Activated naive CD8-positive, alpha-beta T cell treated with anti-CD3 and anti-CD28 coated beads, Interleukin-2, amount 10 ng/mL, durations not matched to agents 7 days and 5 days (primary cell): ENCODE measurements at regions not wholly inside any gene's neighbourhood (a gene's known extent, or its start where the extent isn't known, plus 50 kb on each side); places are given as distances from the start of the nearest gene placed in this dataset.
"Not testable (repeated sequence)": the region's sequence is repeated elsewhere in the genome, so short reads cannot be mapped to it uniquely, and the experiment has no call there.

Experiments used
- ATAC-seq: fragments of 150-1000 bp; cut with Tn5 transposase; one replicate; pipeline ENCODE4 v1.10.0; 2021; ENCODE audit warnings: low read depth, moderate library complexity
- POLR2A ChIA-PET: fragments of 350-600 bp; sonication (Branson Sonifier 250); formaldehyde crosslinking; loops from one replicate; lab custom pipeline; 2021; ENCODE audit warnings: antibody characterized with exemption; lab: Charles Lee
- DNase-seq: peaks from one replicate; pipeline ENCODE4 v3.0.0; 2021
- H3K27ac Mint-ChIP-seq: one replicate; pipeline ENCODE4 v1.8.0; 2022; ENCODE audit warnings: mild to moderate bottlenecking, mixed read lengths
- H3K27me3 Mint-ChIP-seq: one replicate; pipeline ENCODE4 v1.8.0; 2022; ENCODE audit warnings: mild to moderate bottlenecking, moderate library complexity, mixed read lengths
- H3K36me3 Mint-ChIP-seq: one replicate; pipeline ENCODE4 v1.8.0; 2021; ENCODE audit warnings: mild to moderate bottlenecking, mixed read lengths
- H3K4me1 Mint-ChIP-seq: one replicate; pipeline ENCODE4 v1.8.0; 2021; ENCODE audit warnings: mixed read lengths
- H3K4me3 Mint-ChIP-seq: one replicate; pipeline ENCODE4 v1.8.0; 2022; ENCODE audit warnings: mild to moderate bottlenecking, moderate library complexity, mixed read lengths
- H3K9me3 Mint-ChIP-seq: one replicate; pipeline ENCODE4 v1.8.0; 2021; ENCODE audit warnings: mixed read lengths

- POLR2A ChIA-PET, result no interaction called here
- Mint-ChIP-seq H3K36me3 (no peaks in the 10 kb centered on the region), H3K4me1 (no peaks in the 10 kb centered on the region), H3K9me3 (no peaks in the 10 kb centered on the region), H3K27ac (no peak overlapping the region), H3K27me3 (peaks cover 14% of the 10 kb centered on the region), H3K4me3 (no peak overlapping the region)
- DNase-seq, result no peak
- ATAC-seq, result no peak
Measured at GRCh38 chr12:104906695-104907094, 51.4 kb downstream of the SLC41A2 start.

- H3K4me1 Mint-ChIP-seq, H3K9me3 Mint-ChIP-seq, H3K4me3 Mint-ChIP-seq, POLR2A ChIA-PET, ATAC-seq, DNase-seq, H3K36me3 Mint-ChIP-seq, H3K27ac Mint-ChIP-seq: not testable (repeated sequence)
- H3K27me3 Mint-ChIP-seq, result peaks cover 14% of the 10 kb centered on the region
Measured at GRCh38 chr12:104905446-104905845, 52.6 kb downstream of the SLC41A2 start.

GRCh38 chr12:104903648-104904423 is 54.3 kb downstream of the SLC41A2 start:
- H3K36me3 Mint-ChIP-seq, result no peaks in the 10 kb centered on the region
- POLR2A ChIA-PET, result no interaction called here
- peaks cover 10% of the 10 kb centered on the region for H3K27me3 Mint-ChIP-seq
- ATAC-seq (no peak), DNase-seq (no peak)
- H3K9me3 Mint-ChIP-seq, result peaks cover 4% of the 10 kb centered on the region
- H3K4me1 Mint-ChIP-seq, result no peaks in the 10 kb centered on the region
- no peak overlapping the region for H3K4me3 Mint-ChIP-seq
- H3K27ac Mint-ChIP-seq, result no peak overlapping the region

- DNase-seq (no peak), ATAC-seq (no peak)
- H3K27me3 Mint-ChIP-seq, result peaks cover 10% of the 10 kb centered on the region
- peaks cover 4% of the 10 kb centered on the region for H3K9me3 Mint-ChIP-seq
- POLR2A ChIA-PET, result interaction anchor here (0.6 kb wide), 1 partner anchor 340 kb away, joined by 4 read pairs; no protein-coding TSS in a partner anchor
- H3K36me3 Mint-ChIP-seq, result peaks cover 2% of the 10 kb centered on the region
- H3K4me1 Mint-ChIP-seq, result no peaks in the 10 kb centered on the region
- H3K4me3 Mint-ChIP-seq, result no peak overlapping the region
- no peak overlapping the region for H3K27ac Mint-ChIP-seq
Measured at GRCh38 chr12:104902125-104902524, 56.0 kb downstream of the SLC41A2 start.

GRCh38 chr12:104896710-104897109 is 61.4 kb downstream of the SLC41A2 start:
- Mint-ChIP-seq H3K27ac (no peak overlapping the region), H3K4me1 (no peaks in the 10 kb centered on the region), H3K36me3 (peaks cover 2% of the 10 kb centered on the region), H3K27me3 (peaks cover 15% of the 10 kb centered on the region), H3K9me3 (peaks cover 4% of the 10 kb centered on the region), H3K4me3 (no peak overlapping the region)
- DNase-seq (no peak), ATAC-seq (no peak)
- POLR2A ChIA-PET, result no interaction called here

- DNase-seq (no peak), ATAC-seq (no peak)
- peaks cover 4% of the 10 kb centered on the region for H3K9me3 Mint-ChIP-seq
- peaks cover 2% of the 10 kb centered on the region for H3K36me3 Mint-ChIP-seq
- H3K27ac Mint-ChIP-seq, result no peak overlapping the region
- no peak overlapping the region for H3K4me3 Mint-ChIP-seq
- H3K4me1 Mint-ChIP-seq, result no peaks in the 10 kb centered on the region
- peaks cover 15% of the 10 kb centered on the region for H3K27me3 Mint-ChIP-seq
- POLR2A ChIA-PET, result no interaction called here
Measured at GRCh38 chr12:104896146-104896545, 61.9 kb downstream of the SLC41A2 start.

GRCh38 chr12:104895415-104895814 is 62.7 kb downstream of the SLC41A2 start:
- Mint-ChIP-seq H3K27me3 (peaks cover 15% of the 10 kb centered on the region), H3K9me3 (peaks cover 3% of the 10 kb centered on the region), H3K36me3 (peaks cover 2% of the 10 kb centered on the region), H3K4me1 (no peaks in the 10 kb centered on the region), H3K4me3 (no peak overlapping the region), H3K27ac (no peak overlapping the region)
- no peak for DNase-seq
- POLR2A ChIA-PET, result no interaction called here
- no peak for ATAC-seq

GRCh38 chr12:104890476-104891096 is 67.5 kb downstream of the SLC41A2 start:
- Mint-ChIP-seq H3K36me3 (no peaks in the 10 kb centered on the region), H3K27me3 (peaks cover 17% of the 10 kb centered on the region), H3K27ac (no peak overlapping the region), H3K9me3 (no peaks in the 10 kb centered on the region), H3K4me1 (no peaks in the 10 kb centered on the region), H3K4me3 (no peak overlapping the region)
- POLR2A ChIA-PET, result no interaction called here
- ATAC-seq, result no peak
- no peak for DNase-seq

GRCh38 chr12:104889735-104890134 is 68.4 kb downstream of the SLC41A2 start:
- peaks cover 17% of the 10 kb centered on the region for H3K27me3 Mint-ChIP-seq
- H3K27ac Mint-ChIP-seq, result no peak overlapping the region
- H3K36me3 Mint-ChIP-seq, result no peaks in the 10 kb centered on the region
- H3K4me3 Mint-ChIP-seq, result no peak overlapping the region
- no peaks in the 10 kb centered on the region for H3K4me1 Mint-ChIP-seq
- no peaks in the 10 kb centered on the region for H3K9me3 Mint-ChIP-seq
- POLR2A ChIA-PET, result no interaction called here
- ATAC-seq, result no peak
- DNase-seq, result no peak

- Mint-ChIP-seq H3K36me3 (no peaks in the 10 kb centered on the region), H3K4me1 (no peaks in the 10 kb centered on the region), H3K27me3 (peaks cover 16% of the 10 kb centered on the region), H3K4me3 (no peak overlapping the region), H3K9me3 (no peaks in the 10 kb centered on the region), H3K27ac (no peak overlapping the region)
- no peak for DNase-seq
- POLR2A ChIA-PET, result no interaction called here
- no peak for ATAC-seq
Measured at GRCh38 chr12:104888892-104889291, 69.2 kb downstream of the SLC41A2 start.

- Mint-ChIP-seq H3K9me3 (no peaks in the 10 kb centered on the region), H3K36me3 (no peaks in the 10 kb centered on the region), H3K27ac (no peak overlapping the region), H3K27me3 (peaks cover 12% of the 10 kb centered on the region), H3K4me3 (no peak overlapping the region), H3K4me1 (no peaks in the 10 kb centered on the region)
- ATAC-seq, result no peak
- no peak for DNase-seq
- POLR2A ChIA-PET, result no interaction called here
Measured at GRCh38 chr12:104888481-104888880, 69.6 kb downstream of the SLC41A2 start.

GRCh38 chr12:104887452-104887851 is 70.6 kb downstream of the SLC41A2 start:
- H3K27me3 Mint-ChIP-seq, result peaks cover 6% of the 10 kb centered on the region
- no peaks in the 10 kb centered on the region for H3K9me3 Mint-ChIP-seq
- no peaks in the 10 kb centered on the region for H3K36me3 Mint-ChIP-seq
- ATAC-seq, result no peak
- DNase-seq, result no peak
- no peaks in the 10 kb centered on the region for H3K4me1 Mint-ChIP-seq
- POLR2A ChIA-PET, result no interaction called here
- H3K27ac Mint-ChIP-seq, result no peak overlapping the region
- no peak overlapping the region for H3K4me3 Mint-ChIP-seq

- POLR2A ChIA-PET, result no interaction called here
- Mint-ChIP-seq H3K36me3 (no peaks in the 10 kb centered on the region), H3K4me1 (no peaks in the 10 kb centered on the region), H3K27me3 (peaks cover 6% of the 10 kb centered on the region), H3K9me3 (no peaks in the 10 kb centered on the region), H3K4me3 (no peak overlapping the region), H3K27ac (no peak overlapping the region)
- ATAC-seq (no peak), DNase-seq (no peak)
Measured at GRCh38 chr12:104886418-104887401, 71.4 kb downstream of the SLC41A2 start.
